HG03039 (cell line): ENCODE measurements at regions not wholly inside any gene's neighbourhood (a gene's known extent, or its start where the extent isn't known, plus 50 kb on each side); places are given as distances from the start of the nearest gene placed in this dataset.

Experiments used
- ATAC-seq: cut with Tn5 transposase; IDR thresholded peaks from one replicate; pipeline ENCODE4 v1.9.1; 2021; ENCODE audit warnings: mild to moderate bottlenecking, moderate library complexity; ENCODE audit not compliant: unreplicated experiment

DNA sequence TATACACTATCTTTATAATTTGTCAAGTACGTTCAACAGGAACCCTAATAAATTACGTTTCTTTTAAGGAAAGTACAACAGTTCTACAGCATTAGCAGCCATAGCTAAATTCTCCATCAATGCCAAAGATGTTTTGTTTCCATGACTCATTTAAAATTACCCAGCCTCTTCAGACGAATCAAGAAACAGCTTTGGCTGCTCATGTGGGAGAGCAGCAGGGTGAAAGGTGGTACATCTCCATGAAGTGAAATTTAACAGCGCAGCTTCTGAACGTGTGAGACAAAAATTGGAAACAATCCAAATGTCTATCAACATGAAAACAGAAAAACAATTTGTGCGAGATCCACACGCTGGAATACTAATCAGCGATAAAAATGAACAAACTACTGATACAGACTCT, 327.3 kb upstream of the CDH6 start:
- ATAC-seq = no peak

DNA sequence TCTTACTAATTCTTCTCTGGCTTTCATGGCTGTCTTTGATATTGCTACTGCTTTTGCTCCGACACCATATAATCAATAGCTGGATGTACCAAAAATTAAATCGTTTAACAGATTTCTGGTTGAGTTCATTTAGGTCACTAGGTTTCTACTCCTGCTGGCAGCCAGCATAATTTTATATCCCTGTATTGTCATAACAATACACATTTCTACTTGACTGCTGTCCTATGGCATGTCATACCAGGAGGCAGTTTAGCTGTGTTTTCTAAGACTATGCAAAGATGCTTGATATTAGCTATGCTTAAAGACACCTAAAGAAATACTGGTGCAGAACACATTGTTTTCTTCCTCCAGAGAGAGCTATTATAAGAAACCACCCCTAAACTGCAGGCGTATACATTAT, 337.2 kb upstream of the CDH6 start:
- ATAC-seq = no peak

DNA sequence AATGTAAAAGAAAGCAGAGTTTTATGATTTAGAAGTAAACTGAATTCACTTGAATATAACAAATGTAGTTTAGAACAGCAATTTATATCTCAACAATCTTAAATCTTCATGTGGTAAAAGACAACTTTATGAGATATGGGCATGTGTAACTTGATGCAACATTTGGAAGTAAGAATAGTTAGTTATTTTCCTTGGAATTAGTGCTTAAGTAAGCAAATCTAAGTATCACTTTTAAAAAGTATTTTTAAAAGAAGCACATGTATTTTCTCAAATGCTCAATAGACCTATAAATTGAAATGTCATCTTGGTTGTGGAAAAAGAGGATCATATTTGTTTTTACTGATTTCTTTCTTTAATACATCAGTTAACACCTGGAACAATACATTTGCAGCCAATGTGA, 340.3 kb upstream of the CDH6 start:
- ATAC-seq = no peak

- ATAC-seq = no peak
Measured at GRCh38 chr5:30850866-30851265, 342.6 kb upstream of the CDH6 start.

GRCh38 chr5:30849931-30850710, 343.4 kb upstream of the CDH6 start:
- no peak for ATAC-seq

DNA sequence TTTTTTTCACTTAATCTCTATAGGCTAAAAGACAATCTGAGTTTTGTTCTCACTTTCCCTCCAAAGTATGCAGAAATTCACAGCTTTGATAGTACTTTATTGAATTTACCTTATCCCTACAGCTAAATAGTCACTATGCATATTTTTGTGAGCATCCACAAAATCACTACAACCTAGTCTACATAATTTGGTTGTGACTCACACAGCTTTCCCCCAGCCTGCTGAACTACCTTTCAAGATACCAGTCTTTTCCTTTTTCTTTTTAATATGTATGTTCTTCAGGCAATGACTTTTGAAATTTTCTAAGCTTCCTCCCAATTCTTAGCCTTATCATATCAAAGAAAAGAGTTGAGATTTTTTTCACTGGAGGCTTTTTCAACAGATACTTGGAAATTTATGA, 347.3 kb upstream of the CDH6 start:
- no peak for ATAC-seq

DNA sequence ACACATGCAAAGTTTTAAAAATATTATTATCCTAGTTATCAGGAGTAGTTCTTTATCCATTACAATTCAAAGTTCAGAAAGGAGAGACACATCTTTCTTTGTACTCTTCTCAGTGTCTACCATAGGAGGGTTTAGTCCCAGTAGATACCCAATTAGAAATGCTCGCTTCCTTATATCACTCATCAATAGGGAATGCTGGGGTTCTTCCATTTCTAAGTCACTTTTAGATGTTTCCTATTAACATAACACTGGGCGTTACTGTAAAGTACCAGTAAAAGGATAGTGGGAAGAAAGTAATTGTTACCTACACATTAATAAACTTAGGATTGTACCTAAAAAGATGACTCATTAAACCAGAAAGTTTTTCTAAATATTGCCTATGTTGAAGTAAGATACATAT, 348.3 kb upstream of the CDH6 start:
- no peak for ATAC-seq

DNA sequence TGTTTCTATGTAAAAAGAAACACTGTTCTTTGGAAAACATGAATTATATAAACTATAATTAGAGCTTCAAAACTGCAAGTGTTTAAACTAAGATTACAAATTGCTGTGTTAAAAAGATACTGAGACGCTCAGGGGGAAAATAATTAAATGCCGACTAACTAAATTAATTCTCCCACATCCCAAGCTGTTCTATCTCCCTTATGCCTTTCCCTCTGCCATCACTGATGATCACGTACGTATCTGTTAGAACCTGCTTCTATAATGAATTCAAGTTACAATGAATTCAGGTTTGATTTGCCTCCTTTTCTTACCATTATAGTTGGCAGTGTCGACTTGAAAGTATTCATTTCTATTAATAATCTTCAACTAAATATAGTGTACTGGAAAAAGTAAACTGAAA, 349.9 kb upstream of the CDH6 start:
- no peak for ATAC-seq

DNA sequence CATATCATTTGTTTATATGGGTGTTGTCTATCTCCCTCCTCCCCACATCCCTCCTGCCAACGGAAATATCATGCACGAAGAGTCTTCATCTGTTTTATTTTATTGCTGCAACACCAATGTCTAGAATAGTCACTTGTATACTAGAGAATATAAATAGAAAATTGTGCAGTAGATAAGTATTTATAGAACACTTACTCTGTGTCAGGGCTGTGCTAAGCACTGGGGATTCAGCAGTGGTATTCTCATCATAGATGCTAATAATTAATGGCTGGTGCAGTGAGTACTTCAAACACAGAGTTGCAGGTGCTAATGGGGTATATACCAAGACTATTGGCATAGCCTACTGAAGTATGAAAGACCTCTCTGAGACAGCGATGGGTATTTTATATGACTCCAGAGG, 353.5 kb upstream of the CDH6 start:
- ATAC-seq = no peak

DNA sequence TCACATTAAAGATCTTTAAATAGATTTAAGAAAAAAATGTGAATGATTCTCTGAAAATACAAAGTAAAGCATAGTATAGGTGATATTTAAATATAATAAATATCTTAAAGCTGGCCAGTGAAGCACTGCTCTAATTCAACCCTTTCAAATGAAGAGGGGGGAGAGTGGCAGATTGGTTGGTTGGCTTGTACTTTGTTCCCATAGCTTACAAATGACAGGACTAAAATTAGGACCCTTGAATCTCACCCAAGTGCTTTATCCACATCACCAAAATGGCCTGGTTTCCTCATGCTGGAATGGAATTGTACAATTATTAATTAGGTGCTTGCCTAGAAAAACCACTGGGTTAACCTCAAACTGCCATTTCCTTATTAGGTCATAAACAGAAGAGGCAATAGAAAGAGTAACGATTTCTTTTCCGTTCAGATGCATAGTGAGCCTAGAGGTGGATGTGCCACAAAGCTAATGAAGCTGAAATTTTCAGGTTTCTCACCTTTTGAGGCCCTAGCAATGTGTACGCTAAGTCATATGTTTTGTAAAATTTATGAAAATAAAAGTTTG, 354.5 kb upstream of the CDH6 start:
- ATAC-seq = no peak

DNA sequence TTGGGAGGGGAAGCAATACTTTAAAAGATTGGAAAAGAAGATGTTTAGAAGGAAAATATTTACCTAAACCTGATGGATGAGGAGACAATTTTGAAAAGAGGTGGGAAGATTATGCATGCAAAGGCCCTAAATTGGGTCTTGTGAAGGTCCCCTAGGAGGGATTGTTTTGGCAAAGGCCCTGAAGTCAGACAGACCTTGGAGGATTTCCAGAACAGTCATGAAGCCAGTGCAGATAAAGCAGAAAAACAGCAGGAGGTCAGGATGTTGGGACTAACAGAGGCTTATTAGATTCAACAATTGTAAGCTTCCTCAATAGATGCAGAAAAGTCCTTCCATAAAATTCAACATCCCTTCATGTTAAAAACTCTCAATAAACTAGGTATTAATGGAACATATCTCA, 361.0 kb upstream of the CDH6 start:
- no peak for ATAC-seq

DNA sequence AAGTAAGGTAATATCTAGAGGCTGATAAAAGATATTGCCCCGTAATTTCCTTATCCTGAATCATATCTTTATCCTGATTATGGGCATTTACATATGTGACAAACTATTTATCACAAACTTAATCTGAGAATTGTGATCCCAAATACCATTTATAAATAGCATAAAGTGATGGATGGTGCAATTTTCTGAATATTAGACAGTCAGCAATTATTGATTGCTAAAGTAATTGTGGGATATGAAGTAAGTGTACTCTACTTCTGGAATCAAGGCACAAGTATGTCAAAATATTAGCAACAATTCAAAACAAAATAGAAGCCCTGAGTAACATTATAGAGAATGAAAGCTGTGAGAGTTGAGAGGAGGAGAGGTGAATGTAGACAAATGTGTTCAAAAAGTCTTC, 361.9 kb upstream of the CDH6 start:
- ATAC-seq = no peak

- ATAC-seq = no peak
Measured at GRCh38 chr5:30831123-30831522, 362.4 kb upstream of the CDH6 start.

GRCh38 chr5:30811298-30811697, 382.2 kb upstream of the CDH6 start:
- no peak for ATAC-seq

- no peak for ATAC-seq
Measured at GRCh38 chr5:30809933-30810332, 383.6 kb upstream of the CDH6 start.

GRCh38 chr5:30808996-30809395, 384.5 kb upstream of the CDH6 start:
- no peak for ATAC-seq

- ATAC-seq = no peak
Measured at GRCh38 chr5:30804739-30805505, 388.6 kb upstream of the CDH6 start.

GRCh38 chr5:30802961-30803705, 390.4 kb upstream of the CDH6 start:
- no peak for ATAC-seq

GRCh38 chr5:30781643-30782042, 411.8 kb upstream of the CDH6 start:
- no peak for ATAC-seq

GRCh38 chr5:30768056-30768690, 425.3 kb upstream of the CDH6 start:
- no peak for ATAC-seq

- no peak for ATAC-seq
Measured at GRCh38 chr5:30765706-30766105, 427.8 kb upstream of the CDH6 start.
